Transverse colon (tissue), 3 donors: ENCODE measurements at regions not wholly inside any gene's neighbourhood (a gene's known extent, or its start where the extent isn't known, plus 50 kb on each side); places are given as distances from the start of the nearest gene placed in this dataset.

Experiments used
- POLR2A ChIP-seq: fragments of 450-650 bp; IDR thresholded peaks from one replicate; pipeline ENCODE4 v1.6.1; 2016; ENCODE audit warnings: antibody characterized with exemption, mild to moderate bottlenecking, moderate library complexity
- TF ChIP-seq, protein P1 (sequence below), 5 experiments: fragments of 200-600 bp in 3 of 5; fragments of 450-650 bp in 2 of 5; sonication (generic) in 3 of 5; IDR thresholded peaks; 1 replicate in 2 of 5; 2 replicates in 3 of 5; pipeline ENCODE4 v1.5.1; 2016 to 2017; ENCODE audit warnings: antibody characterized with exemption in 5 of 5, inconsistent platforms in 3 of 5, mild to moderate bottlenecking in 2 of 5, moderate library complexity in 1 of 5

DNA sequence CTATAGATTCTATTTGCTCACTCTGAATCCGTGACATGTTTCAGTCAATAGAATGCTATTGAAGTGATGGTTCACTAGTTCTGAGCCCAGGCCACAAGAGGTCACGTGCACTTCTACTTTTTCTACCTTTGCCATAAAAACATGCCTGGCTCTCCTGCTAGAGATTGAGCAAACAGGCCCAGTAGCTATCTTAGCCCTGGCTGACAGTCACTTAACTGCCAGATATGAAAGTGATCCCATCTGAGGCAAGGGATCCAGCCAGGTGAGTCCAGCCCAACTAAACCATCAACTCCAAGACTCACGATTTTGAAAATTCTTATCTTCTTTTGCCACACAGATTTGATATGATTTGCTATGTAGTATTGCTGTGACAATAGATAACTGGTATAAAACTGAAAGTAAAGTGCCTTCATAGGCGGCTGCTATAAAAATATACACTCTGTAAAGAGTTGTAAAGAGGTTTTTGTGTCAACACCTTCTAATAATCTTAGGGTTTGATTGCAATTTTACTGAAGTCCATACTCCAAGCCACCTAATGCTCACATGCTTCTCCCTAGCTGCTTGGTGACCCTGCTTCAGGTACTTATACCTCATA lies 937.7 kb upstream of the SOX9 start:
- TF ChIP-seq POLR2A = no peak
- TF ChIP-seq, protein P1, sequence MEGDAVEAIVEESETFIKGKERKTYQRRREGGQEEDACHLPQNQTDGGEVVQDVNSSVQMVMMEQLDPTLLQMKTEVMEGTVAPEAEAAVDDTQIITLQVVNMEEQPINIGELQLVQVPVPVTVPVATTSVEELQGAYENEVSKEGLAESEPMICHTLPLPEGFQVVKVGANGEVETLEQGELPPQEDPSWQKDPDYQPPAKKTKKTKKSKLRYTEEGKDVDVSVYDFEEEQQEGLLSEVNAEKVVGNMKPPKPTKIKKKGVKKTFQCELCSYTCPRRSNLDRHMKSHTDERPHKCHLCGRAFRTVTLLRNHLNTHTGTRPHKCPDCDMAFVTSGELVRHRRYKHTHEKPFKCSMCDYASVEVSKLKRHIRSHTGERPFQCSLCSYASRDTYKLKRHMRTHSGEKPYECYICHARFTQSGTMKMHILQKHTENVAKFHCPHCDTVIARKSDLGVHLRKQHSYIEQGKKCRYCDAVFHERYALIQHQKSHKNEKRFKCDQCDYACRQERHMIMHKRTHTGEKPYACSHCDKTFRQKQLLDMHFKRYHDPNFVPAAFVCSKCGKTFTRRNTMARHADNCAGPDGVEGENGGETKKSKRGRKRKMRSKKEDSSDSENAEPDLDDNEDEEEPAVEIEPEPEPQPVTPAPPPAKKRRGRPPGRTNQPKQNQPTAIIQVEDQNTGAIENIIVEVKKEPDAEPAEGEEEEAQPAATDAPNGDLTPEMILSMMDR (IDR thresholded peaks at IDR 0.05) = no peak
